8988T (cell line): ENCODE measurements at regions not wholly inside any gene's neighbourhood (a gene's known extent, or its start where the extent isn't known, plus 50 kb on each side); places are given as distances from the start of the nearest gene placed in this dataset.
"Not testable (repeated sequence)": the region's sequence is repeated elsewhere in the genome, so short reads cannot be mapped to it uniquely, and the experiment has no call there.

Source experiments
- DNase-seq: peaks from one replicate; pipeline ENCODE4 v3.0.0; 2011

- DNase-seq, result no peak
These were observed 759.1 kb upstream of the SLIT2 start for GRCh38 chr4:19492606-19493005.

DNA sequence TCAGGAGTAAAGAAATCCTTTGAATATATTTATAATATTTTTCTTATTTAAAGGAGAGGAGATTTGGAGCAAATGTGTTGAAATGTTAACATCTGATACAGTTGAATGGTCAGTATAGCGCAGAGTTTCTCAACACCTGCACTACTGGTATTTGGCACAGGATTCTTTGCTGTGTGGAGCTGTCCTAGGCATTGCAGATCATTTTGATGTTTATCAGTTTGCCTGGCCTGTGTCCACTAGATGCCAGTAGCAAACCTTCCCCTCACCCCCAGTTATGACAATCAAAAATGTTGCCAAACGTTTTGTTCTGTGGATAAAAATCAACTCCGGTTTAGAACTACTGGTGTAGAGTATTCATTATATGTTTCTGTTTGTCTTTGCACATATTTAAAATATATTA, 765.3 kb upstream of the SLIT2 start:
- no peak for DNase-seq

DNA sequence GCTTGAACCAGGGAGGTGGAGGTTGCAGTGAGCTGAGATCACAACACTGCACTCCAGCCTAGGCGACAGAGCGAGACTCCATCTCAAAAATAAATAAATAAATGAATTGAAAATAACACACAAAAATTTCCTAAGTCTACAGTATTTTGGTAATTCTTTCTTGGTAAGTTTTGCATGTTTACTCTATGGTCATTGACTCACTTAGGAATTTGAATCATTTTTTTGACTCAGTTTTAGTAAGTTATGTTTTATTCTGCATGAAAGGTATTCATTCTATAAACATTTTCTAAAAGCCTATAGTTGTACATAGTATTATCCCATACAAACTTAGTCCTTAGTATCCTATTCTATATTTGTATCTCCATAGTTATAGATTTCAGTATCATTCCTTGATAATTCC, 772.9 kb upstream of the SLIT2 start:
- no peak for DNase-seq

DNA sequence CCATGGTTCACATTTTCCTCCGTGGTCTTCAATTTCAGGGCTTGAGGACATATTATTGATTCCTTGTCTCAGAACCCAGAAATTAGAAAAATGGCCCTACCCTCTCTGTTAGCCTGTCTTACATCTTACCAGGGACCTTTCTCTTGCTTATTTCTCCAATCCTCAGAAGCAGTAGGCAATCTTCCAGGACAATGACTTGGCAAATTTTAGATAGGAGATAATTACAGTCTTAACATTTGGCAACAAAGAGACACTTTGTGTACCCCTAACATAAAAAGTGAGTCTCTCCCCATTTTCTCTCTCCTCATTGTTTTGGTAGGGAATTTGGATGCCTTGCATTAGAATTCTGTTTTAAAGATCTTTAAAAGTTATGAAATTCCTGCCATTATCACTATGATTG, 778.1 kb upstream of the SLIT2 start:
- no peak for DNase-seq

- no peak for DNase-seq
These were observed 779.0 kb upstream of the SLIT2 start for GRCh38 chr4:19472666-19473065.

- DNase-seq, result not testable (repeated sequence)
These were observed 781.7 kb upstream of the SLIT2 start for GRCh38 chr4:19470001-19470400.

GRCh38 chr4:19462117-19462516, 789.6 kb upstream of the SLIT2 start:
- no peak for DNase-seq

- no peak for DNase-seq
These were observed 795.7 kb upstream of the SLIT2 start for GRCh38 chr4:19455850-19456602.

DNA sequence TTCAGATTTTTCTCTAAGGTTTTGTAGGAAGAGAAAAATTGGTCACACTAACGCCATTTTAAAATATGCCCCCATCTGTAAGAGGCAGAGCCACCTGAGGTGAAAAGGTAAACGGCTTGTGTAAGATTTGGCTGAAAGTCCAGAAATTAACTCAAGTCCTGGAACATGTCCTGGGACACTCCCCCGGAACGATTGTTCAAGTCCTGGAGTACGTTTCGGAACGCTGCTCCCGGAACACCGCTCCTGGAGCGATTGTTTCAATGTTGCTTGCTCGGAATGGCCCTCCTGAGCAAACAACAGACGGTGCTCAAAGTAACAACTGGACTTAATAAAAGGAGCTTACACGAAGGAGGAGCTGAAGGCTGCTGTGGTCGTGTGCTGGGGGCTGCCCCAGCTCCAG, 796.5 kb upstream of the SLIT2 start:
- no peak for DNase-seq

DNA sequence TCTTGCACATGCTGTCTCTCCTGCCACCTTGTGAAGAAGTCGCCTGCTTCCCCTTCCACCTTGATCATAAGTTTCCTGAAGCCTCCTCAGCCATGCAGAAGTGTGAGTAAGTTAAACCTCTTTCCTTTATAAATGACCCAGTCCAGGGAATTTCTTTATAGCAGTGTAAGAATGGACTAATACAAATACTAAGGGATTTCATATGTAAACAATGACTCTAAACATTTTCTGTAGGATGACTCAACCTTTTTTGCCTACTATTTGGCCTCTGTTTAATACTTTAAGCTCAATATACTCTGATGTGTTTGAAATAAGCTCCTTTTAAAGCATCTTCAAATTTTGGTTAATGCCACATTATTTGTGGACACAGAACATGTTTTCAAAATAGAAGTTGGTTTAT, 813.5 kb upstream of the SLIT2 start:
- DNase-seq, result no peak

DNA sequence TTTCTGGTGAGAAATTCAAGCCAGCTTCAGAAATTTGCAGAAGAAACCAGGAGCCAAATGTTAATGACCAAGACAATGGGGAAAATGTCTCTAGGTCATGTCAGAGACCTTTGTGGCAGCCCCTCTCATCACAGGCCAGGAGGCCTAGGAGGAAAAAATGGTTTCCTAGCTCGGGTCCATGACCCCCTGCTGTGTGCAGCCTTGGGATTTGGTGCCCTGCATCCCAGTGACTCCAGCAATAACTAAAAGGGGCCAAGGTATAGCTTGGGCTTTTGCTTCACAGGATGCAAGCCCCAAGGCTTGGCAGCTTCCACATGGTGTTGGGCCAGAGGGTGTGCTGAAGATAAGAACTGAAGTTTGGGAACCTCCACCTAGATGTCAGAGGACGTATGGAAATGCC, 814.7 kb upstream of the SLIT2 start:
- no peak for DNase-seq

DNA sequence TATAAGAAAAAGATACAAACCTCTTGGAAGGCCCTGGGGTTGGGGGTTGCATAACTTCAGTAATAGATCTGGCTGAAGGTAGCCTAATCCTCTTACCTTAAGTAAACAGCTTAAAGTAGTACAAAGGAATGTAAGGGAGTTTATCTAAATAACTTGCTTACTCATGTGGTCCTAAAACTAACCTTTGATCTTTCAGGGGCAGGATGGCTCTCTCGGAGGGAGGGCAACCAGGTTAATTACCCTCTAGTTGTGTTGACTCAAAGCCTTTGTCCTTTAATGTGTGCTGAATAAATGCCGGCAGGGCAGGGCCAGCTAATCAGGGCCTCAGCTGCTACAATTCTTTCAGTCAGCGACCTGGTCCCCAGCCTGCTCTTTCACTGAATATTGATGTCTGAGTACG, 822.0 kb upstream of the SLIT2 start:
- no peak for DNase-seq

GRCh38 chr4:19425146-19425545, 826.6 kb upstream of the SLIT2 start:
- no peak for DNase-seq

GRCh38 chr4:19417256-19417655, 834.4 kb upstream of the SLIT2 start:
- DNase-seq, result no peak

DNA sequence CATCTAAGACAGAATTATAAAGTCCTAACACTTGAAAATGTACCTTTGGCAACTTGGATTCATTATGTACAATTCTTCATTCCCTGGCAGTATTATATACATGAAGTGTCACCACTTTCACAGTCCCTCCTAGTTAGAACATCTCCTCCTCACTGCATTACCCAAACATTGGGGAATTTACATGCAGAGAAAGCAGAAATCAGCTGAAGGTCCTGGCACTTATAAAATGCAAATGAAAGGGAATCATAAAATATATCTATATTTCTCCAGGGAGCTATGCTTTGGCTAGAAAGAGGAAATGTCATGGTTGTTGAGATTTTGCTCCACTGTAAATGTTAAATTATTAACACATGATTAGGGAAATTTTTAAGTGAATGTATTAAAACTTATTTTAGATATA, 835.6 kb upstream of the SLIT2 start:
- DNase-seq, result no peak

DNA sequence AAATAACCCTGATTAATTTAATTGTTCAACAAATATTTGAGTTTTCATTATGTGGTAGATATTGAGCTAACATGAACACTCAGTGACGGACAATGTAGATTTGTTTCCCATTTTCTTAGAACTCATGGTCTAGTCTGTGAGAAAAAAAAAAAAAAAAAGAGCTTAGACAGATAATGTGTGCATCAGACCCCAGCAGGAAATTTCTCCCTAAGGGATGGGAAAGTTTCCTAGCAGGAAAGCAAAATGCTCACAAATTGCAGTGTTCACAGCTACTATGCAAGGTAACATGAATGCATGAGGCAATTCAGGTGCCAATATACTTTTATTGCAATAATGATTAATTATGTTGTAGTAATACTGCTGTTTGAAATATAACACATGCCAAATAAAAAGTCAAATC, 843.2 kb upstream of the SLIT2 start:
- DNase-seq, result no peak

GRCh38 chr4:19406789-19407188, 844.9 kb upstream of the SLIT2 start:
- no peak for DNase-seq

DNA sequence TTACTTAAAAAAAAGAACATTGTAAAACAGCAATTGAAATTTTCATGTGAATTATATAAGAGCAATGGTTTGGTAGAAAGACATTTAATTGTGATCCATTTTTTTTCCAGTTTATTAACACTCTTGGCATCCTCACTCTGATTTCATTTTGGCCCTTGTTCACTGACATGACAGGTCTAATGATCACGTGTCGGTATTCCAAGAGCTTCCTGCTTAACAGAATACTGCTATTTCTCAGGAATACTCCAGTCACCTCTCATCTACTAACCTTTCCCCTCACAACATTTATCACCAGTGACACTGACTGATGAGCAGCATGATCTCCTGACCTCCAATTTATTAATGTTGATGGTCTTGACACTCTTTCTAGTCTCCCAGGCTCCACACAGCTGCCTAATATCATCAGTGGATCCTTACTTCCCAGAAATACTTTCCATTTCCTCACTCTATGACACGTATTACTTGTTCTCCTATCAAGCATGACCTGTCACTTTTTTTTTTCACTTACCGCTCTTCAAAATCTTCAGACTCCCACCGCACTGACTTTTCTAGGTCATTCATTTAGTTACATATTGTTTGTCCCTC, 847.8 kb upstream of the SLIT2 start:
- no peak for DNase-seq

- no peak for DNase-seq
These were observed 849.1 kb upstream of the SLIT2 start for GRCh38 chr4:19402581-19403065.

DNA sequence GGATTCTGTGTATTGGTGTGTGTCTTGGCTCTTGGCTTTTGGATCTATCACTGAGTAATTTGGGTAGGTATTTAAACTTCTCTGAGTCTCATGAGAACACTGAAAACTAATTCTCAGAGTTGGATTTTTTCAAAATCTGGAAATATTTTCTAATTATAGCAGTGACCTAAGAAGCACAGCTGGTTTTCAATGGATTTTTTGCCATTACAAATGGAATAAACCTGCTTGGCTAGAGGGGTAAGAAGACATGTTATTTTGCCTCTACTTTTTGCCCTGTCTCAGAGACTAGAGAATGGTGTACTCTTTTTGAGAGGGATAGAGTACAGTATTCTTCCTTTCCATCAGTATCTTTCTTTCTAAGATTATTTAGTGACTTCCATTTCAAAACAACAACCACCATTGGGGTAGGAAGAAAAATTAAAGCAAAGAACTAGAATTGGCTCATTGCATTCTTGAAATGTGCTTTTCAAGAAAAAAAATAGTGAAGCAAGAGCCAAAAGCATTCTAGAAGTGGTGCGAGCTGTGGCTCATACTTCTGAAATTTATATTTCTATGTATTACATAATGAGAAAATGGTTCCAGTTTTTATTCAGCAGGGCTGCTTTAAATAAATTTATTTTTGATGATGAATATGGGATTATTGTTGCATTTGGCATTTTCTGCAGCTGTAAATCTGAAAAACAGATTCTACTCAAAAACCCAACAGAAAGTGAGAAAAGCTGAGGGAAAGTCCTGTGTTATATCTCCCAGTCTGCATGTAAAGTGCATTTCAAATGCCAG, 850.2 kb upstream of the SLIT2 start:
- DNase-seq, result no peak

- DNase-seq, result no peak
These were observed 850.9 kb upstream of the SLIT2 start for GRCh38 chr4:19400820-19401219.

GRCh38 chr4:19399001-19399400, 852.7 kb upstream of the SLIT2 start:
- DNase-seq, result no peak

- no peak for DNase-seq
These were observed 864.9 kb upstream of the SLIT2 start for GRCh38 chr4:19386786-19387185.
